ENCODE measurements at regions not wholly inside any gene's neighbourhood (a gene's known extent, or its start where the extent isn't known, plus 50 kb on each side); places are given as distances from the start of the nearest gene placed in this dataset.
"Not testable (repeated sequence)": the region's sequence is repeated elsewhere in the genome, so short reads cannot be mapped to it uniquely, and the experiment has no call there.

DNA sequence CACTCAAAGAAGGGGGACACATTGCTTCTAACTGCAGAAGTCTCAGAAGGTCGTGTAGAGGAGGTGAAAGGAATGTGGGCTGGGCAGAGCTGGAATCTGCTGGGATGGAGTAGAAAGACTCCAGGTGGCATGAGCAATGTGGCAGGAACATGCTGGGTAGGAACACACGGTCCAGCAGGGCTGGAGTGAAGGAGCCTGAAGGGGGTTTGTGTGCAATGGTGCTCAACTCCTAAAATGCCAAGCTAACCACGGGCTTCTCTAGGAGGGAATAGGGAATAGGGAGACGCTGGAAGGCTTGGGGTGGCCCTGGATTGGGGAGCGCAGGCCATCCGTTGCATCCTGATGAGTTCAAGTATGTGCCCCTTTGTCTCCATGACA lies 253.8 kb downstream of the FAM43A start:
- 90% methylated on average over 6 of the region's 6 CpGs for WGBS
- H3K27ac ChIP-seq (ENCODE audit: low read length): no peak overlapping the region
- H3K27me3 ChIP-seq (ENCODE audit: control insufficient read depth, insufficient read depth): no peaks in the 10 kb centered on the region
- peaks cover 5% of the 10 kb centered on the region for H3K4me1 ChIP-seq (ENCODE audit: control insufficient read depth, insufficient read depth, low read length)
- ATAC-seq: no peak
- H3K4me3 ChIP-seq (ENCODE audit: low read length): no peak overlapping the region
- intact Hi-C loops (cut with DNase I): no loop called here
- DNase-seq: no peak
- no peaks in the 10 kb centered on the region for H3K9me3 ChIP-seq (ENCODE audit: control insufficient read depth, low read length)

- Histone ChIP-seq H3K27ac (ENCODE audit: low read length) (no peak overlapping the region), H3K4me1 (ENCODE audit: control insufficient read depth, insufficient read depth, low read length) (peaks cover 5% of the 10 kb centered on the region), H3K4me3 (ENCODE audit: low read length) (no peak overlapping the region), H3K9me3 (ENCODE audit: control insufficient read depth, low read length) (no peaks in the 10 kb centered on the region), H3K27me3 (ENCODE audit: control insufficient read depth, insufficient read depth) (no peaks in the 10 kb centered on the region)
- WGBS: 94% methylated on average over 17 of the region's 17 CpGs
- intact Hi-C loops (cut with DNase I): no loop called here
- ATAC-seq: no peak
- peak in 2 of 3 donors; percentile 27 to 64 for DNase-seq
Measured at GRCh38 chr3:194939949-194940770, 254.5 kb downstream of the FAM43A start.

GRCh38 chr3:194941360-194941955 lies 255.8 kb downstream of the FAM43A start:
- Histone ChIP-seq H3K9me3 (ENCODE audit: control insufficient read depth, low read length) (no peaks in the 10 kb centered on the region), H3K27ac (ENCODE audit: low read length) (no peak overlapping the region), H3K4me1 (ENCODE audit: control insufficient read depth, insufficient read depth, low read length) (peaks cover 5% of the 10 kb centered on the region), H3K4me3 (ENCODE audit: low read length) (no peak overlapping the region), H3K27me3 (ENCODE audit: control insufficient read depth, insufficient read depth) (no peaks in the 10 kb centered on the region)
- DNase-seq (no peak), ATAC-seq (no peak)
- WGBS: 82% methylated on average over 9 of the region's 9 CpGs
- intact Hi-C loops (cut with DNase I): no loop called here

GRCh38 chr3:194941956-194942511 lies 256.4 kb downstream of the FAM43A start:
- no peaks in the 10 kb centered on the region for H3K9me3 ChIP-seq (ENCODE audit: control insufficient read depth, low read length)
- ATAC-seq (no peak), DNase-seq (no peak)
- intact Hi-C loops (cut with DNase I): no loop called here
- H3K4me1 ChIP-seq (ENCODE audit: control insufficient read depth, insufficient read depth, low read length): peaks cover 5% of the 10 kb centered on the region
- no peaks in the 10 kb centered on the region for H3K27me3 ChIP-seq (ENCODE audit: control insufficient read depth, insufficient read depth)
- H3K27ac ChIP-seq (ENCODE audit: low read length): no peak overlapping the region
- WGBS: 75% methylated on average over 9 of the region's 9 CpGs
- no peak overlapping the region for H3K4me3 ChIP-seq (ENCODE audit: low read length)

DNA sequence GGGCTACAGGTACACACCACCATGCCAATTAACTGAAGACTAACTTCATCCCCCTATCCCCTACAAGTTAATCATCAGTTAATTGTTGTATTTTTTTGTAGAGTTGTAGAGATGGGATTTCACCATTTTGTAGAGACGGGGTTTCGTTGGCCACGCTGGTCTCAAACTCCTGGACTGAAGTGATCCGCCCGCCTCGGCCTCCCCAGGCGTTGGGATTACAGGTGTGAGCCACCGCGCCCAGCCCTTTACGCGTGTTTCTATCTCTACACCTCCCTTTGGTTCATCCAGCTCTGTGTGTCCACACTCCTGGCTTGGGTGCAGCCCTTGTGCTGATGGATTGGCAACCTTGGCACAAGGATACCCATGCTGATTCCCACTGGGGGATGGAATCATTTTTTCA lies 258.8 kb downstream of the FAM43A start:
- H3K9me3 ChIP-seq (ENCODE audit: control insufficient read depth, low read length): no peaks in the 10 kb centered on the region
- no peaks in the 10 kb centered on the region for H3K4me1 ChIP-seq (ENCODE audit: control insufficient read depth, insufficient read depth, low read length)
- no peak overlapping the region for H3K27ac ChIP-seq (ENCODE audit: low read length)
- DNase-seq (no peak), ATAC-seq (no peak)
- intact Hi-C loops (cut with DNase I): no loop called here
- 98% methylated on average over 11 of the region's 11 CpGs for WGBS
- H3K27me3 ChIP-seq (ENCODE audit: control insufficient read depth, insufficient read depth): no peaks in the 10 kb centered on the region
- H3K4me3 ChIP-seq (ENCODE audit: low read length): no peak overlapping the region

DNA sequence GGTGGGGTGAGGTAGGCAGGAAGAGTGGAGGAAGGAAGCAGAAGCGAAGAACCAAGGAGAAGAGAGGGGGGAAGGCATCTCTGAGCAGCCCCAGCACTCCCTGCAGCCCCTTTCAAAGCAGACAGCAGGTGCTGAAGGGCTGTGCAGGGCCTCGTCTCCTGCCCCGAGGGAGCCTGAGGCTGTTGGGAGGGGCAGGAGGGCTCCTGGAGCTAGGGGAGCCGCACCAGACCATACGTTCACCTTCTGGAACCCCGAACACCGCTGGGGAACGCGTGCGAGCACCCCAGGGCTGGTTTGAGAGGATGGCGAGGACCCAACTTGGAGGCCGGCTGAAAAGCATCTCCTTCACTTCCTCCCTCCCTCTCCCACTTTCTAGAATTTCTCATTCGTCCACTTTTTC lies 259.8 kb downstream of the FAM43A start:
- Histone ChIP-seq H3K4me3 (ENCODE audit: low read length) (no peak overlapping the region), H3K27me3 (ENCODE audit: control insufficient read depth, insufficient read depth) (no peaks in the 10 kb centered on the region), H3K27ac (ENCODE audit: low read length) (no peak overlapping the region), H3K4me1 (ENCODE audit: control insufficient read depth, insufficient read depth, low read length) (no peaks in the 10 kb centered on the region), H3K9me3 (ENCODE audit: control insufficient read depth, low read length) (no peaks in the 10 kb centered on the region)
- ATAC-seq (no peak), DNase-seq (no peak)
- 85% methylated on average over 13 of the region's 13 CpGs for WGBS
- intact Hi-C loops (cut with DNase I): no loop called here

DNA sequence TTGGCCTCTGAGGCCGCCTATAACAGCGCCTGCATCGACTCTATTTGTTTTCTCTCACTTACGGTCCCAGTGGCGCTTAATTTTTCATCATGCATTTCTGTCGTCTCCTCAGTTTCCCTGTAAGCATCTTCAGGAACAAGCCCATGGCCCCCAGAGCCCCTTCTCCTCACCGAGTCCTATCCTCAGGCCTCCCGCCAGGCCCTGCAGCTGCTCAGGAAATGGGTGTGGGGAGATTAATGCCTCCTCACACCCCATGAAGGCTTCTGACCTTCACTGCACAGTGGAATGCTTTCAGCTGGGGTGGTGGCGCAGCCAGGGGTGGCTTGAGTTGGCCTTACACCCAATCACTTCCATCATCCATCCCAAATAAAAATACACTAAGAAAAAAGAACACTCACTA lies 260.4 kb downstream of the FAM43A start:
- Histone ChIP-seq H3K9me3 (ENCODE audit: control insufficient read depth, low read length) (no peaks in the 10 kb centered on the region), H3K27ac (ENCODE audit: low read length) (no peak overlapping the region), H3K4me3 (ENCODE audit: low read length) (no peak overlapping the region), H3K27me3 (ENCODE audit: control insufficient read depth, insufficient read depth) (no peaks in the 10 kb centered on the region), H3K4me1 (ENCODE audit: control insufficient read depth, insufficient read depth, low read length) (no peaks in the 10 kb centered on the region)
- intact Hi-C loops (cut with DNase I): no loop called here
- DNase-seq (no peak), ATAC-seq (no peak)
- WGBS: 78% methylated on average over 9 of the region's 9 CpGs

GRCh38 chr3:194949592-194949991 lies 263.9 kb downstream of the FAM43A start:
- Histone ChIP-seq H3K9me3 (ENCODE audit: control insufficient read depth, low read length) (no peaks in the 10 kb centered on the region), H3K27ac (ENCODE audit: low read length) (no peak overlapping the region), H3K4me1 (ENCODE audit: control insufficient read depth, insufficient read depth, low read length) (peaks cover 11% of the 10 kb centered on the region), H3K4me3 (ENCODE audit: low read length) (no peak overlapping the region), H3K27me3 (ENCODE audit: control insufficient read depth, insufficient read depth) (no peaks in the 10 kb centered on the region)
- ATAC-seq (no peak), DNase-seq (no peak)
- intact Hi-C loops (cut with DNase I): no loop called here
- WGBS: 64% methylated on average over 3 of the region's 3 CpGs

- WGBS: 73% methylated on average over 18 of the region's 18 CpGs
- no peak for ATAC-seq
- intact Hi-C loops (cut with DNase I): loop anchor here in 2 of 4 donors (10.0 kb wide), 2 partner anchors 166 to 266 kb away; partner anchors contain the start of gene FAM43A (in 2 of the 2)
- Histone ChIP-seq H3K4me1 (ENCODE audit: control insufficient read depth, insufficient read depth, low read length) (peaks cover 11% of the 10 kb centered on the region), H3K27me3 (ENCODE audit: control insufficient read depth, insufficient read depth) (no peaks in the 10 kb centered on the region), H3K9me3 (ENCODE audit: control insufficient read depth, low read length) (no peaks in the 10 kb centered on the region), H3K4me3 (ENCODE audit: low read length) (no peak overlapping the region), H3K27ac (ENCODE audit: low read length) (no peak overlapping the region)
- DNase-seq: no peak
Measured at GRCh38 chr3:194950906-194951628, 265.4 kb downstream of the FAM43A start.

DNA sequence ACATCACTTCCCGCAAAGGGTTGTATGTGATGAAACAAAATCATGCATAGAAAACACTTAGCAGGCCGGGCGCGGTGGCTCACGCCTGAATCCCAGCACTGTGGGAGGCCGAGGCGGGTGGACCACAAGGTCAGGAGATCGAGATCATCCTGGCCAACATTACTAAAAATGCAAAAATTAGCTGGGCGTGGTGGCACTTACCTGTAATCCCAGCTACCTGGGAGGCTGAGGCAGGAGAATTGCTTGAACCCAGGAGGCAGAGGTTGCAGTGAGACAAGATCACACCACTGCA lies 265.9 kb downstream of the FAM43A start:
- not testable (repeated sequence) for H3K27ac ChIP-seq (ENCODE audit: low read length); ATAC-seq; H3K27me3 ChIP-seq (ENCODE audit: control insufficient read depth, insufficient read depth); H3K9me3 ChIP-seq (ENCODE audit: control insufficient read depth, low read length); H3K4me3 ChIP-seq (ENCODE audit: low read length); DNase-seq
- H3K4me1 ChIP-seq (ENCODE audit: control insufficient read depth, insufficient read depth, low read length): peaks cover 11% of the 10 kb centered on the region
- intact Hi-C loops (cut with DNase I): loop anchor here in 2 of 4 donors (10.0 kb wide), 2 partner anchors 167 to 267 kb away; partner anchors contain the start of gene FAM43A (in 2 of the 2)
- 86% methylated on average over 9 of the region's 9 CpGs for WGBS
